GM12892 (cell line): ENCODE measurements at regions not wholly inside any gene's neighbourhood (a gene's known extent, or its start where the extent isn't known, plus 50 kb on each side); places are given as distances from the start of the nearest gene placed in this dataset.

Experiments
- POLR2A ChIP-seq: IDR thresholded peaks from 2 replicates; pipeline ENCODE4 v1.6.1; 2011; ENCODE audit warnings: low read depth, low read length, control low read depth
- POLR2AphosphoS5 ChIP-seq: IDR thresholded peaks from 2 replicates; pipeline ENCODE4 v1.6.1; 2011; ENCODE audit warnings: low read depth, low read length, control low read depth
- TAF1 ChIP-seq: IDR thresholded peaks from 2 replicates; pipeline ENCODE4 v1.6.1; 2011; ENCODE audit warnings: low read depth, mild to moderate bottlenecking, control low read depth, low read length, borderline replicate concordance

DNA sequence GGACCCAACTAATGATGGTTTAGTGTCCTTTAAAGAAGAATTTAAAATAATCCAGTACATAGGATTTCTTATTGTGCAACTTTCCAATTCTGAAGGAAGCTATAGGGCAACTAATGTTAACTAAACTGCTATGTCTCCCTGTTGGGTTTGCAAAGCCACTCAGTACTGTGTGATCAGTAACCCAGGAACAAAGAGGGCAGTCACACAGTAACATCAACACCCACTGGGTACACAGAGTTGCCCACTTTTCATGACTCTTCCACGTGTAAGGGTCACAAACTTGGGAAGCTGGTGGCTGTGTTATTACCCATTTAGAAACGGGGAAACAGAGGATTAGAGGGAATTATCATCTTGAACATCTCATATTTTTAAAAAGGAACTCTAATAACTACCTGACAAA lies 555.0 kb upstream of the DIPK2B start:
- no peak for TF ChIP-seq TAF1
- no peak for TF ChIP-seq POLR2A
- no peak for TF ChIP-seq POLR2AphosphoS5
